ENCODE measurements at regions not wholly inside any gene's neighbourhood (a gene's known extent, or its start where the extent isn't known, plus 50 kb on each side); places are given as distances from the start of the nearest gene placed in this dataset.

- Mint-ChIP-seq H3K4me3 (no peak overlapping the region), H3K36me3 (peaks cover 36% of the 10 kb centered on the region), H3K9me3 (peaks cover 45% of the 10 kb centered on the region), H3K27ac (no peak overlapping the region), H3K27me3 (ENCODE audit: low read depth) (no peaks in the 10 kb centered on the region), H3K4me1 (peaks cover 4% of the 10 kb centered on the region)
- DNase-seq (ENCODE audit: low spot score) = no peak
- TF ChIP-seq ARID4B (CRISPR knock-in tag; IDR thresholded peaks at IDR 0.05; ENCODE audit: borderline replicate concordance) = no peak
- TF ChIP-seq AR (CRISPR knock-in tag; IDR thresholded peaks at IDR 0.05) = no peak
- TF ChIP-seq ZNF532 (CRISPR knock-in tag; IDR thresholded peaks at IDR 0.05; ENCODE audit: borderline replicate concordance) = no peak
- TF ChIP-seq MLX (CRISPR knock-in tag; IDR thresholded peaks at IDR 0.05) = no peak
- no peak for TF ChIP-seq IRF1 (CRISPR knock-in tag; IDR thresholded peaks at IDR 0.05)
- no peak for TF ChIP-seq TCF7 (CRISPR knock-in tag; IDR thresholded peaks at IDR 0.05; ENCODE audit: low read depth)
- TF ChIP-seq MYBL2 (CRISPR knock-in tag; IDR thresholded peaks at IDR 0.05) = no peak
- no peak for TF ChIP-seq OVOL2 (CRISPR knock-in tag; IDR thresholded peaks at IDR 0.05; ENCODE audit: borderline replicate concordance)
- TF ChIP-seq JUN (CRISPR knock-in tag; IDR thresholded peaks at IDR 0.05) = no peak
- no peak for TF ChIP-seq ZBTB43 (CRISPR knock-in tag; IDR thresholded peaks at IDR 0.05)
- TF ChIP-seq FOXP4 (CRISPR knock-in tag; IDR thresholded peaks at IDR 0.05) = no peak
- TF ChIP-seq ZNF396 (CRISPR knock-in tag; IDR thresholded peaks at IDR 0.05; ENCODE audit: borderline replicate concordance) = no peak
- POLR2A ChIA-PET = no interaction called here
- CTCF ChIA-PET = no interaction called here
- no peak for ATAC-seq
Measured at GRCh38 chr5:165407352-165407751, 1901.9 kb downstream of the MAT2B start.
